CD14-positive monocyte (primary cell): ENCODE measurements at regions not wholly inside any gene's neighbourhood (a gene's known extent, or its start where the extent isn't known, plus 50 kb on each side); places are given as distances from the start of the nearest gene placed in this dataset.

ENCODE experiments used
- DNase-seq, 3 donors: peaks; one replicate each; pipeline ENCODE4 v3.0.0-alpha.2; 2011 to 2022
- H2AFZ ChIP-seq: 2 replicates; pipeline ENCODE4 v1.6.0; 2012; ENCODE audit warnings: mild to moderate bottlenecking, low read depth, low read length, inconsistent platforms; ENCODE audit not compliant: insufficient read depth, poor library complexity, severe bottlenecking
- H3K27ac ChIP-seq, 2 donors: 1 replicate in 1 of 2; 2 replicates in 1 of 2; pipeline ENCODE4 v1.5.1; 2012 to 2013; ENCODE audit warnings: low read length in 2 of 2, control low read depth in 1 of 2, inconsistent platforms in 1 of 2, low read depth in 1 of 2, mild to moderate bottlenecking in 1 of 2
- H3K27me3 ChIP-seq, 2 donors: one replicate each; pipeline versions ENCODE4 v1.6.0 to v1.6.1; 2011 to 2013; ENCODE audit warnings: low read length in 2 of 2; ENCODE audit not compliant: control insufficient read depth in 2 of 2, insufficient read depth in 2 of 2
- H3K36me3 ChIP-seq, 2 donors: replicated peaks in 1 of 2; 1 replicate in 1 of 2; 2 replicates in 1 of 2; pipeline versions ENCODE4 v1.5.1 to v1.6.1; 2012 to 2013; ENCODE audit warnings: low read length in 2 of 2, control low read depth in 1 of 2, inconsistent platforms in 1 of 2, mild to moderate bottlenecking in 1 of 2; ENCODE audit not compliant: insufficient read depth in 2 of 2, control insufficient read depth in 1 of 2
- H3K4me1 ChIP-seq, 2 donors: 1 replicate in 1 of 2; 2 replicates in 1 of 2; pipeline versions ENCODE4 v1.5.1 to v1.6.1; 2012 to 2013; ENCODE audit warnings: low read length in 2 of 2, control low read depth in 1 of 2, inconsistent platforms in 1 of 2, mild to moderate bottlenecking in 1 of 2, moderate library complexity in 1 of 2; ENCODE audit not compliant: insufficient read depth in 2 of 2, control insufficient read depth in 1 of 2
- H3K4me2 ChIP-seq: replicated peaks from 2 replicates; pipeline ENCODE3; 2012; ENCODE audit warnings: low read length, moderate library complexity, mild to moderate bottlenecking; ENCODE audit not compliant: poor library complexity, severe bottlenecking; ENCODE audit errors: extremely low read depth
- H3K4me3 ChIP-seq, 3 experiments: fragments of 200-600 bp in 1 of 3; sonication (generic) in 1 of 3; replicated peaks in 1 of 3; 1 replicate in 2 of 3; 2 replicates in 1 of 3; pipeline ENCODE4 v1.5.1; 2011 to 2013; ENCODE audit warnings: low read length in 3 of 3, mild to moderate bottlenecking in 3 of 3, control low read depth in 2 of 3, low read depth in 2 of 3, inconsistent platforms in 1 of 3, moderate library complexity in 1 of 3
- H3K79me2 ChIP-seq: 2 replicates; pipeline ENCODE4 v1.6.0; 2012; ENCODE audit warnings: mild to moderate bottlenecking, control low read depth, inconsistent platforms, low read length, moderate library complexity; ENCODE audit not compliant: insufficient read depth
- H3K9ac ChIP-seq: 2 replicates; pipeline ENCODE4 v1.6.0; 2017; ENCODE audit warnings: low read length, mild to moderate bottlenecking; ENCODE audit not compliant: insufficient read depth, poor library complexity, severe bottlenecking
- H3K9me3 ChIP-seq, 2 donors: replicated peaks in 1 of 2; 1 replicate in 1 of 2; 2 replicates in 1 of 2; pipeline versions ENCODE4 v1.5.1 to v1.6.1; 2012 to 2013; ENCODE audit warnings: low read length in 2 of 2, control low read depth in 1 of 2; ENCODE audit not compliant: control insufficient read depth in 1 of 2, insufficient read depth in 1 of 2
- H4K20me1 ChIP-seq: 2 replicates; pipeline ENCODE4 v1.6.0; 2012; ENCODE audit warnings: mild to moderate bottlenecking, low read length, control low read depth, moderate library complexity; ENCODE audit not compliant: insufficient read depth
- H3K27ac Mint-ChIP-seq, 7 donors: one replicate each; pipeline ENCODE4 v1.8.0; 2020; ENCODE audit warnings: mild to moderate bottlenecking in 7 of 7, mixed read lengths in 7 of 7, moderate library complexity in 6 of 7, inconsistent platforms in 2 of 7
- H3K27me3 Mint-ChIP-seq, 3 donors: one replicate each; pipeline ENCODE4 v1.8.0; 2021 to 2022; ENCODE audit warnings: low read depth in 3 of 3, mild to moderate bottlenecking in 3 of 3, mixed read lengths in 3 of 3, moderate library complexity in 3 of 3, inconsistent platforms in 1 of 3
- H3K36me3 Mint-ChIP-seq, 2 donors: one replicate each; pipeline ENCODE4 v1.8.0; 2020; ENCODE audit warnings: mixed read lengths in 2 of 2, inconsistent platforms in 1 of 2, mild to moderate bottlenecking in 1 of 2
- H3K4me1 Mint-ChIP-seq: one replicate; pipeline ENCODE4 v1.8.0; 2020; ENCODE audit warnings: mild to moderate bottlenecking, mixed read lengths
- H3K4me3 Mint-ChIP-seq, 2 donors: one replicate each; pipeline ENCODE4 v1.8.0; 2020; ENCODE audit warnings: mild to moderate bottlenecking in 2 of 2, mixed read lengths in 2 of 2, moderate library complexity in 1 of 2
- H3K9me3 Mint-ChIP-seq, 7 donors: one replicate each; pipeline ENCODE4 v1.8.0; 2020 to 2022; ENCODE audit warnings: mixed read lengths in 7 of 7, mild to moderate bottlenecking in 6 of 7, moderate library complexity in 6 of 7, inconsistent platforms in 2 of 7
- WGBS: methylation state at CpG from one replicate; pipeline ENCODE4 v1.1.5; 2013; ENCODE audit warnings: missing lambda C conversion rate; ENCODE audit not compliant: insufficient coverage; 5-methylcytosine and 5-hydroxymethylcytosine counted together
- intact Hi-C, 2 donors: fragments of 100-400 bp; cut with micrococcal nuclease; formaldehyde crosslinking; loops; one replicate each; pipeline versions ENCODE4 v1.15.0 to v1.15.1; 2023
- TF ChIP-seq, protein P1 (sequence below): fragments of 200-600 bp; IDR thresholded peaks from one replicate; pipeline ENCODE4 v1.8.0; 2022; ENCODE audit warnings: antibody characterized with exemption, mild to moderate bottlenecking

GRCh38 chr19:27843861-27844260 is 1369.1 kb downstream of the UQCRFS1 start:
- Histone ChIP-seq H3K27me3 (no peaks in the 10 kb centered on the region), H3K9ac (no peak overlapping the region), H3K79me2 (no peaks in the 10 kb centered on the region), H3K27ac (no peak overlapping the region), H2AFZ (no peak overlapping the region), H4K20me1 (no peaks in the 10 kb centered on the region), H3K4me3 (no peak overlapping the region), H3K4me2 (no peak overlapping the region), H3K36me3 (no peaks in the 10 kb centered on the region), H3K4me1 (no peaks in the 10 kb centered on the region), H3K9me3 (peaks cover 84% of the 10 kb centered on the region in 2 donors)
- WGBS = 93% methylated on average over 2 of the region's 3 CpGs
- no peak overlapping the region for H3K27ac Mint-ChIP-seq
- TF ChIP-seq, protein P1, sequence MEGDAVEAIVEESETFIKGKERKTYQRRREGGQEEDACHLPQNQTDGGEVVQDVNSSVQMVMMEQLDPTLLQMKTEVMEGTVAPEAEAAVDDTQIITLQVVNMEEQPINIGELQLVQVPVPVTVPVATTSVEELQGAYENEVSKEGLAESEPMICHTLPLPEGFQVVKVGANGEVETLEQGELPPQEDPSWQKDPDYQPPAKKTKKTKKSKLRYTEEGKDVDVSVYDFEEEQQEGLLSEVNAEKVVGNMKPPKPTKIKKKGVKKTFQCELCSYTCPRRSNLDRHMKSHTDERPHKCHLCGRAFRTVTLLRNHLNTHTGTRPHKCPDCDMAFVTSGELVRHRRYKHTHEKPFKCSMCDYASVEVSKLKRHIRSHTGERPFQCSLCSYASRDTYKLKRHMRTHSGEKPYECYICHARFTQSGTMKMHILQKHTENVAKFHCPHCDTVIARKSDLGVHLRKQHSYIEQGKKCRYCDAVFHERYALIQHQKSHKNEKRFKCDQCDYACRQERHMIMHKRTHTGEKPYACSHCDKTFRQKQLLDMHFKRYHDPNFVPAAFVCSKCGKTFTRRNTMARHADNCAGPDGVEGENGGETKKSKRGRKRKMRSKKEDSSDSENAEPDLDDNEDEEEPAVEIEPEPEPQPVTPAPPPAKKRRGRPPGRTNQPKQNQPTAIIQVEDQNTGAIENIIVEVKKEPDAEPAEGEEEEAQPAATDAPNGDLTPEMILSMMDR = no peak
- DNase-seq = no peak
- peaks cover 35 to 81% (median 67%) of the 10 kb centered on the region in 7 donors for H3K9me3 Mint-ChIP-seq
- H3K4me3 Mint-ChIP-seq = no peak overlapping the region
- H3K36me3 Mint-ChIP-seq = no peaks in the 10 kb centered on the region
- no peaks in the 10 kb centered on the region for H3K4me1 Mint-ChIP-seq
- peaks cover 0 to 2% (median 1%) of the 10 kb centered on the region in 3 donors for H3K27me3 Mint-ChIP-seq
- intact Hi-C loops = no loop called here

DNA sequence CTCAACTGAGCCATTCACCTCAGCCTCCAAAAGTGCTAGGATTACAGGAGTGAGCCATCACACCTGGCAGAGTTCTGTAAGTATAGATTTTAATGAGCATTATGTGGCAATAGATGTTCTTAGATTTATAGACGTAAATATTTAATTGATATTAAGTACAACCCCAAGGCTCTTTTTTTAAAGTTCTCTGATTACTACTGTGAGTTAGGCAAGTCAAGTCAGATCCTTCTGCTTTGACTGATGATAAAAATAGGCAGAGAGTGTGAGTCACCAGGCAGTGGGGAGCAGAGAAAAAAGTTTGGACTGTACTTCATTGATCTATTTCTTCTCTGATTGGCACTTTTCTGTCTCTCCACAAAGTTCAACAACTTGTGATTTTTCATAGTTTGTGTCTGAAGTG is 1379.9 kb downstream of the UQCRFS1 start:
- intact Hi-C loops = no loop called here
- Histone ChIP-seq H3K27me3 (no peaks in the 10 kb centered on the region), H2AFZ (no peak overlapping the region), H3K9me3 (peaks cover 4 to 30% of the 10 kb centered on the region in 2 donors), H3K4me1 (no peaks in the 10 kb centered on the region), H3K36me3 (no peaks in the 10 kb centered on the region), H3K79me2 (no peaks in the 10 kb centered on the region), H3K27ac (no peak overlapping the region), H3K4me3 (no peak overlapping the region), H3K9ac (no peak overlapping the region), H4K20me1 (no peaks in the 10 kb centered on the region), H3K4me2 (no peak overlapping the region)
- H3K36me3 Mint-ChIP-seq = no peaks in the 10 kb centered on the region
- TF ChIP-seq, protein P1 = no peak
- no peak overlapping the region for H3K4me3 Mint-ChIP-seq
- WGBS = no CpG with 5 or more reads among the region's 1 CpG
- no peak for DNase-seq
- no peak overlapping the region for H3K27ac Mint-ChIP-seq
- H3K9me3 Mint-ChIP-seq = peaks cover 0 to 19% (median 10%) of the 10 kb centered on the region in 7 donors
- no peaks in the 10 kb centered on the region for H3K27me3 Mint-ChIP-seq
- peaks cover 4% of the 10 kb centered on the region for H3K4me1 Mint-ChIP-seq
